22Rv1 (cell line): ENCODE measurements at regions not wholly inside any gene's neighbourhood (a gene's known extent, or its start where the extent isn't known, plus 50 kb on each side); places are given as distances from the start of the nearest gene placed in this dataset.

Source experiments
- CTCF ChIP-seq: fragments of 450-650 bp; IDR thresholded peaks from 2 replicates; pipeline ENCODE4 v1.5.1; 2017; ENCODE audit warnings: mild to moderate bottlenecking
- ZFX ChIP-seq: fragments of 450-650 bp; IDR thresholded peaks from 2 replicates; pipeline ENCODE4 v1.6.1; 2017; ENCODE audit warnings: antibody characterized with exemption, borderline replicate concordance

- TF ChIP-seq CTCF, result no peak
- no peak for TF ChIP-seq ZFX
Observed at GRCh38 chr13:68976287-68976686, 1131.3 kb upstream of the ATXN8OS start.
